ENCODE measurements at regions not wholly inside any gene's neighbourhood (a gene's known extent, or its start where the extent isn't known, plus 50 kb on each side); places are given as distances from the start of the nearest gene placed in this dataset.
"Not testable (repeated sequence)": the region's sequence is repeated elsewhere in the genome, so short reads cannot be mapped to it uniquely, and the experiment has no call there.

- H2BK15ac ChIP-seq (ENCODE audit: low read depth, low read length); in situ Hi-C loops (cut with MboI; ENCODE audit: low sequenced_read_pairs); DNase-seq; H2AK9ac ChIP-seq (replicated peaks; ENCODE audit: low read depth, low read length, poor library complexity); H3K14ac ChIP-seq (replicated peaks; ENCODE audit: low read depth, low read length); H3K79me1 ChIP-seq (ENCODE audit: low read depth in 1 of 2, low read length in 2 of 2); H2AK5ac ChIP-seq (ENCODE audit: low read depth, low read length); H3K9ac ChIP-seq (ENCODE audit: low read depth, low read length); H3K27me3 ChIP-seq (ENCODE audit: control insufficient read depth, insufficient read depth, low read length); H4K91ac ChIP-seq (ENCODE audit: insufficient read depth, low read depth, low read length); dilution Hi-C loops (cut with HindIII; ENCODE audit: low sequenced_read_pairs, unreplicated experiment); intact Hi-C loops (cut with micrococcal nuclease); H3K56ac ChIP-seq (ENCODE audit: extremely low read depth, insufficient read depth, low read length); BruUV-seq (replicated peaks); H3K23ac ChIP-seq (ENCODE audit: low read depth, low read length); H3K4me1 ChIP-seq (ENCODE audit: control insufficient read depth, insufficient read depth, low read length); CTCF ChIA-PET; H2BK120ac ChIP-seq (ENCODE audit: low read depth, low read length); H3K9me3 ChIP-seq (ENCODE audit: control insufficient read depth, insufficient read depth, low read length); ATAC-seq (ENCODE audit: low read depth); H2BK5ac ChIP-seq (ENCODE audit: low read depth, low read length, poor library complexity, severe bottlenecking); H3K27ac ChIP-seq (ENCODE audit: insufficient read depth, low read length); POLR2A ChIA-PET (ENCODE audit: unreplicated experiment); H3K4me3 ChIP-seq (ENCODE audit: insufficient read depth, low read depth, low read length); H3K4me2 ChIP-seq (ENCODE audit: low read depth, low read length); H3K18ac ChIP-seq (ENCODE audit: low read depth, low read length); H3K9me1 ChIP-seq (ENCODE audit: insufficient read depth, low read length); H3K36me3 ChIP-seq (ENCODE audit: control insufficient read depth, insufficient read depth, low read length); H4K5ac ChIP-seq (ENCODE audit: low read depth, low read length); H4K20me1 ChIP-seq (ENCODE audit: insufficient read depth, low read length); H4K8ac ChIP-seq (ENCODE audit: low read depth in 2 of 2, low read length in 2 of 2); H2AFZ ChIP-seq (replicated peaks; ENCODE audit: low read length, poor library complexity); H3K4ac ChIP-seq (ENCODE audit: low read depth, low read length); H2BK20ac ChIP-seq (ENCODE audit: low read depth, low read length): not testable (repeated sequence)
- no CpG with 5 or more reads among the region's 6 CpGs for WGBS, 2 experiments (ENCODE audit: extremely low coverage in 2 of 2, insufficient read length in 1 of 2)
These were observed 184.2 kb upstream of the GK2 start for GRCh38 chr4:79592218-79592617.

Measured in IMR-90 (cell line).